GM12875 (cell line): ENCODE measurements at regions not wholly inside any gene's neighbourhood (a gene's known extent, or its start where the extent isn't known, plus 50 kb on each side); places are given as distances from the start of the nearest gene placed in this dataset.
A peak's percentile ranks its signal among the peaks of the same experiment; 100 is the strongest.

Source experiments
- H3K4me3 ChIP-seq: one replicate; pipeline ENCODE4 v1.5.1; 2011; ENCODE audit warnings: low read depth, low read length, control low read depth
- TF ChIP-seq, protein P1 (sequence below): IDR thresholded peaks from 2 replicates; pipeline ENCODE4 v1.5.1; 2011; ENCODE audit warnings: low read depth, mild to moderate bottlenecking, control low read depth, inconsistent platforms, low read length, moderate library complexity, borderline replicate concordance; ENCODE audit not compliant: insufficient read depth

DNA sequence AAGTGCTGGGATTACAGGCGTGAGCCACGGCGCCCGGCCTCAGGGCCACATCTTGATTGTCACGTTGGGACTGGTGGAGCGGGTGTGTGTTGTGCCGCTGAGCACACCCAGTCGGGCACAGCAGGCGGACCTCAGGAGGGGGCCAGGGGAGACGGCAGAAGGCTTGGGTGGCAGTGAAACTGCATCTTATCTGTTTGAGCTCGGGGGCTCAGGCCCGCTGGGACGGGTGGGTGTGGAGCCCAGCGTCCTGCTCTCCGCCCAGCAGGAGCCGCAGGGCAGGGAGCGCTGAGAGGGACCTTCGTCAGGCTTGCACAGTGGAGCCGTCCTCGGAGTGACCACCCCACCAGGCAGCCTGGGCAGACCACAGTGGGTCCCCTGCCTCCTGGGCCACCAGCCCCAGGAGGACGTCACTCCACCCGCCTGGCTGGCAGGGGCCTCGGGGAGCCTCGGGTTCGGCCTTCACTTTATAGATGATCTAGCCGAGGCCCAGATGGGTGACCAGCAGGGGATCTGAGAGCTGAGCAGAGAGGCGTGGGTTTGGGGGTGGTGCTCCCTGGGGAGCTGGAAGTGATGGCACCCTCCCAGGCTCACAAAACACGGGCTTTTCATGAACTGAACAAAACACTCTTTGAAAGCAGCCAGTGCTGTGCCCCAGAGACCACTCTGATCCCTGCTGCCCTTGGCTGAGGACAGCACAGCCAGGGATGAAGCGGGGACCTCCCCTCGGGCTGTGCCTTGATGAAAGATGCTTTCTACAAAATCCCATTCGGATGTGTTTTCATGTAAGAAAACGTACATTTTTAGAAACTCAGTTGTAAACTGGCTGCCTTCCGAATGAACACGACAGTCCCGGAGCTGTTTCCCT is 181.1 kb downstream of the SEC14L1 start:
- peak overlapping the region; percentile 77 for H3K4me3 ChIP-seq
- TF ChIP-seq, protein P1, sequence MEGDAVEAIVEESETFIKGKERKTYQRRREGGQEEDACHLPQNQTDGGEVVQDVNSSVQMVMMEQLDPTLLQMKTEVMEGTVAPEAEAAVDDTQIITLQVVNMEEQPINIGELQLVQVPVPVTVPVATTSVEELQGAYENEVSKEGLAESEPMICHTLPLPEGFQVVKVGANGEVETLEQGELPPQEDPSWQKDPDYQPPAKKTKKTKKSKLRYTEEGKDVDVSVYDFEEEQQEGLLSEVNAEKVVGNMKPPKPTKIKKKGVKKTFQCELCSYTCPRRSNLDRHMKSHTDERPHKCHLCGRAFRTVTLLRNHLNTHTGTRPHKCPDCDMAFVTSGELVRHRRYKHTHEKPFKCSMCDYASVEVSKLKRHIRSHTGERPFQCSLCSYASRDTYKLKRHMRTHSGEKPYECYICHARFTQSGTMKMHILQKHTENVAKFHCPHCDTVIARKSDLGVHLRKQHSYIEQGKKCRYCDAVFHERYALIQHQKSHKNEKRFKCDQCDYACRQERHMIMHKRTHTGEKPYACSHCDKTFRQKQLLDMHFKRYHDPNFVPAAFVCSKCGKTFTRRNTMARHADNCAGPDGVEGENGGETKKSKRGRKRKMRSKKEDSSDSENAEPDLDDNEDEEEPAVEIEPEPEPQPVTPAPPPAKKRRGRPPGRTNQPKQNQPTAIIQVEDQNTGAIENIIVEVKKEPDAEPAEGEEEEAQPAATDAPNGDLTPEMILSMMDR, result no peak

DNA sequence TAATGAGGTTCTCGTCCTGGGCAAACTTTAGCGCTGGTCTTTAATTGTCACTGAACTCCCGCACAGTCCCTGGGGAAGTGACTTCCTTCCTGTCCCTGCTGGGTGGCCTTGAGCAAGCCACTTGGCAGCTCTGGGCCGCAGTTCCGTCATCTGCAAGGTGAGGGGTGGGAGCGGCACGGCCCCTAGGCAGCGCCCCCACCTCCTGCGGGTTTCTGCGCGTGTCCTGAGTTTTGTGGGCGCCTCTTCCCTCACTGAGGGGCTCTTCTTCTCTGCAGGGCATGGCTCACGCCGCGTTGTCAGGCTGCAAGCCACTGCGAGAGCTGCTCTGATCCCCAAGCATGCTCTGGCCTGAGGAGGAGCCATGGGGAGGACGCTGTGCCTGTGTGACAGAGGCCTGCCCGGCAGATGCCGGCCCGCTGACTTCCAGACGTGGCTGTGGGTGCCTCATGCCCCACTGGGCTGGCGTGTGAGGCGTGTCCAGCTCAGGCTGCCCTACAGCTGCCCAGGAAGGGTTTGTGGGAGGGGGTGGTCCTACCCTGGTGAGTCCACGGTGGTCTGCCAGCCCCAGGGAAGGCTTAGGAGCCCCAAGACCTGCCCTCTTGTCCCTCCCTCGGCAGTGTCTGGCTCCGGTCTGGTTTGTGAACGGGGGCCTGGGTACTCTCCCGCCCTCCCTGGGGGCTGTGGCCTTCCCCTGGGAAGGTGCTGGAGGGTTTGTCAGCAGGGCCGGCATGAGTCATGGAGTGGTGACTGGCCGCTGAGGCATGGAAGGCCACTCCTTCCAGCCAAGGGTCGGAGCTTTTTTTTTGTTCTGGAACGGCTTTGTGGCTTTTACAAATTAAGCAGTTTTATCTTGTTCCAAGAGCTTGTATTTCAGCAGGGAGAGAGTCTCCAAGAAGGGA is 182.0 kb downstream of the SEC14L1 start:
- peak overlapping the region; percentile 77 for H3K4me3 ChIP-seq

DNA sequence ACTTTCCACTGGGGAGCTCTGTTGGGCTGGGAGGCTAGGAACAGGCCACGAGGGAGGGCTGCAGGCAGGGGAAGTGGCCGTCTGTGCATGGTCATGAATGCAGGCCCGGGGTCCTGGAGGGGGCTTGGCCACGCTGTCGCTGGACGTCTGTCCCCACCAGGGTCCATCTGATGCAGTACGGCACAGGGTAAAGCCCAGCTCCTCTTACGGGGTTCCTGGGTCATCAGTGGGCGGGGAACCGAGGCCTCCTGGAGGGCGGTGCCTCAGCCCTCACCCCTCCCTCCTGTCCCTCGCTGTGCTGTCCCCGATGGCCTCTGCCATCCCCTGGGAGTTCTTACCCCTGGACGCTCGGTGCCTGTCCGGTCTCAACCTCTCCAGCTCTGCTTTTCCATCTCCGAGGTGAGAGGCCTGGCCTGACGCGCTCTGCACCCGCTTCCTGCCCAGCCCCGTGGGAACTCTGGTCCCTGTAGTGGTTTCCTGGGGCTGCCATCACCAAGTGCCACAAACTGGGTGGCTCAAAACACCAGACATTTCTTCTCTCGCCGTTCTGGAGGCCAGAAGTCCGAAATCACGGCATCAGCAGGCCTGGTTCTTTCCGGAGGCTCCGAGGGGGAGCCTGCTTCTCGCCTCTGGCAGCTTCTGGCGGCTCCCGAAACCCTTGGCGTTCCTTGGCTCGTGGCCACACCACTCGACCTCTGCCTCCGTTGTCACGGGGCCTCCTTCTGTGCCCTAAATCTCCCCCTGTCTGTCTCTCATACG is 182.8 kb downstream of the SEC14L1 start:
- peak overlapping the region; percentile 77 for H3K4me3 ChIP-seq
- TF ChIP-seq, protein P1, result no peak

More for the DNA sequence above, 182.0 kb downstream of the SEC14L1 start:
- TF ChIP-seq, protein P1, result no peak

DNA sequence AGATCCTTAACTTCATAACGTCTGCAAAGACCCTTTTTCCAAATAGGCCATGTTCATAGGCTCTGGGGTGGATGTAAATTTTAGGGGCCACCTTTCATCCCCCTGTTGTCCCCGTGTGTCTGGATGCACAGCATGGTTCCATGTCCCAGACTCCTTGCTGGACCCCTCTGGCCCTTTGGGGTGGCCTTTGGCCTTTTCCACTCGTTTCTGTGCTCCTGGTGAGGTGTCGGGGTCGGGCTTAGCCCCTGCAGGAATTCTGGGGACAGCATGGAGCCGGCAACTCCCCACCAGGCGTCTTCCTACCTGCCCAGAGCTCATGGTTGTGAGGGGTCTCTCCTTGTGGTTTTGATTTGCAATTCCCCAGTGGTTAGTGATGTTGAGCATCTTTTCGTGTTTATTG is 183.5 kb downstream of the SEC14L1 start:
- TF ChIP-seq, protein P1, result no peak
- H3K4me3 ChIP-seq, result no peak overlapping the region

DNA sequence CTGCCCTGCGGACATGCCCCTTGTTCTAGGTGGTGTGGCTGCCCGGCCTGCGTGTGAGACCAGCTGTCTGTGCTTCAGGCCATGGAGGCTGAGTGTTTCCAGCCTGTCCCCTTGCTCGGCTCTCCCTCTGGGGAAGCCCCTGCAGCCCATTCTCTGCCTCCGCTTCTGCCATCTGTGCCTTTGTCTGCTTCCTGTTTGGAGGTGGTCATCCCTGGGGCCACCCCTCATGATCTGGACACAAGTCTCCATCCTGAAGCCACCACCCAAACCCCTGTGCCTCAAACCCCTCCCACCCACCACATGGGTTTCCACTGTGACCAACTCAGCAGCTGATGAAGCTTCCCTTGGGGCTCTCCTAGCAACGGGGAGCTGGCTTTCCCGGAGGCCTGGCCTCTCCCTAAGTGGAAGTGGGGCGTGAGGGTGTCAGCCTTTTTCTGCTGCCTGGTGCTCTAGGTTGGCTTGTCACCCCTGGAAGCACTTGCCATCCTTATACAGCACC is 184.9 kb downstream of the SEC14L1 start:
- TF ChIP-seq, protein P1, result no peak
- peak overlapping the region; percentile 28 for H3K4me3 ChIP-seq

DNA sequence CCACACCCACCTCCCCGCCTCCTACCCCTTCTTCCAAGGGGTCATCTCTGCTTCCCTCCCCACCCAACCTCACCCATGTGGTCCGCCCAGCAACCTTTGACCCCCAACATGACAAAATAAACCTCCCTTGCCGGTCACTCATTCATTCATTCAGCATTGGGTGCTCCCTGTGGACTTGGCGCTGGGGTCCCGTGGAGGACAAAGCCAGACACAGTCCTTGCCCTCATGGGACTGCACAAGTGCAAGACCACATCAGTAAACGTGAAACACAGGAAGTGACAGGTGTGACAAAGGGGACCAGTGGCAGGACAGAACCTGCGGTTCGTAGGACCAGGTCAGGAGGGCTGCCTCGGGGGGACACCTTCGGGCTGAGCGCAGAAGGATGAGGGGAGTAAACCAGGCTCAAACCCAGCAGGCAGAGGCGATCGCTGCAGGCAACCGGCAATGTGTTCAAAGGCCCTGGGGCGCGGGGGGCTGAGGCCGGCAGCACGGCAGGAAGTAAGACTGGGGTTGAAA is 185.4 kb downstream of the SEC14L1 start:
- TF ChIP-seq, protein P1, result no peak
- H3K4me3 ChIP-seq, result no peak overlapping the region
